Lower leg skin (tissue), 3 donors: ENCODE measurements at regions not wholly inside any gene's neighbourhood (a gene's known extent, or its start where the extent isn't known, plus 50 kb on each side); places are given as distances from the start of the nearest gene placed in this dataset.

Source experiments
- CTCF ChIP-seq, 3 donors: fragments of 450-650 bp; IDR thresholded peaks; one replicate each; pipeline ENCODE4 v1.5.1; 2016; ENCODE audit warnings: antibody characterized with exemption in 3 of 3, mild to moderate bottlenecking in 3 of 3, moderate library complexity in 2 of 3
- POLR2A ChIP-seq, 2 donors: fragments of 450-650 bp; IDR thresholded peaks; one replicate each; pipeline ENCODE4 v1.6.1; 2016 to 2017; ENCODE audit warnings: antibody characterized with exemption in 2 of 2, mild to moderate bottlenecking in 1 of 2, moderate library complexity in 1 of 2

GRCh38 chr6:51430589-51430988 lies 611.9 kb downstream of the TFAP2B start:
- no peak for TF ChIP-seq CTCF (IDR thresholded peaks at IDR 0.05)
- no peak for TF ChIP-seq POLR2A (IDR thresholded peaks at IDR 0.05)
